NT2/D1 (cell line): ENCODE measurements at regions not wholly inside any gene's neighbourhood (a gene's known extent, or its start where the extent isn't known, plus 50 kb on each side); places are given as distances from the start of the nearest gene placed in this dataset.

Experiments used
- YY1 ChIP-seq: IDR thresholded peaks from 2 replicates; pipeline ENCODE4 v1.6.1; 2011; ENCODE audit not compliant: insufficient read length, insufficient read depth
- ZNF274 ChIP-seq: IDR thresholded peaks from 2 replicates; pipeline ENCODE4 v1.6.1; 2011; ENCODE audit warnings: mild to moderate bottlenecking, low read depth, low read length

- no peak for TF ChIP-seq YY1
- no peak for TF ChIP-seq ZNF274
These were observed 531.8 kb upstream of the CDH6 start for GRCh38 chr5:30661730-30662129.
